ENCODE measurements at regions not wholly inside any gene's neighbourhood (a gene's known extent, or its start where the extent isn't known, plus 50 kb on each side); places are given as distances from the start of the nearest gene placed in this dataset.

DNA sequence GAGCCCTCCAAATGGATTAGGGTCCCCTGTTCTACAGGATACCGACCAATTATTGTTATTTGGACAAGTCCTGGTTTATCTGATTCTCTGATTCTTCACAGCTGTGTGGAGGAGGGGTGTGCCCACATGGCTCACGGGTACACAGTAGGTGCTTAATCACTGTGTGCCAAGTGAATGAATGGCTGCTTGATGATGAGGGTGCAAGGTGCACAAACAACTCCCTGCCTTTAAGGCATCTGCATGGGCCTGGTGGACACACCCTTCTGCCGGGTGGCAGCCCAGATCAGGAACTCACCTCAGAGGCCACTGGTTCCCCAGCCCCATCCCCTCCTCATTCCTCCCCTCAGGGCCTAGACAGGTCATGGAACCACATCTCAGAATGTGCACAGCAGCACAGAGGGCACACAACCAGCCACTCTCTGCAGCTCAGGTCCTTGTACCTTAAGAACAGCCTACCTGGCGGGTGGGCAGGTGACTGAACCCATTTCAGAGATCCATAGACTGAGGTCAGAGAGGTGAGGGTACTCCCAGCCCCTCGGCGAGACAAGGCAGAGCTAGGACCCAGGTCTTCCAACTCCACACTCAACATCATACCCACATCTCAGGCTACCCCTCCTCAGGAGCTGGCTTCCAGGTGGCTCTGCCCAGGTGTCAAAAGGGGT is 50.3 kb downstream of the SHANK2 start:
- no peak for DNase-seq (ENCODE audit: low read depth)

DNA sequence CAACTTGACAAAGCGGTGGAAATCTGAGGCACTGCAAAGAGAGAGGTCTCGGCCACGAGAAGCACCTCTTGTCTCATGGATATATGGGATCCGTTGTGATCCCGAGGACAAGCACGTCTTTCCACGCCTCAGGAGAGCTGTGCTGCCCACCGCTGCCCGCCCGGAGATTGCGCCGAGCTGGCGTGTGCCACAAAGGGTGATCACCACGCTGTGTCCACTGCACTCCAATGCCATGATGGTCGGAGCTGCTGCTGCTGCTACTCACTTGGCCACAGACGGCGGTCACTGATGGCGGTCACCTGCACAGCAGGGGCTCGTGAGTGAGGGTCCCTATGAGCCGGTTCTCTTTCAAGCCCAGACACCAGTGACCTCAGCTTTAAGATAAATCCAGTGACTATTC is 51.1 kb downstream of the SHANK2 start:
- no peak for DNase-seq (ENCODE audit: low read depth)

DNA sequence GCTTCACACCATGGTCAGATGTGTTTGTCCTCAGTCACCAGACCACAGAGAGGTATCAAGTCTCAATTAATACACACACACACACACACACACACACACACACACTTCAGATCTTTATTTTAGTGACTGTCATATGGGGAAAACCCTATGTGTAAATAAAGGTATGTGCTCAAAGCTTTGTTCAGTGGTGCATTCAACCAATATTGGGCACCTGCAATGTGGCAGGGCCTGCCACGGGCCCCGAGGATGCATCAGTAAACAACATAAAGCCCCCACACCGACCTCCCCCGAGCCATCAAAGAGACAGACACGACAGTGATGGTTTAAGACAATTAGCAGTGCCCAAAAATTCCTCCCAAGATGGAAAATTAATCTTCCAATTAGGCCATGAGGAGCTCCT is 51.6 kb downstream of the SHANK2 start:
- no peak for DNase-seq (ENCODE audit: low read depth)

DNA sequence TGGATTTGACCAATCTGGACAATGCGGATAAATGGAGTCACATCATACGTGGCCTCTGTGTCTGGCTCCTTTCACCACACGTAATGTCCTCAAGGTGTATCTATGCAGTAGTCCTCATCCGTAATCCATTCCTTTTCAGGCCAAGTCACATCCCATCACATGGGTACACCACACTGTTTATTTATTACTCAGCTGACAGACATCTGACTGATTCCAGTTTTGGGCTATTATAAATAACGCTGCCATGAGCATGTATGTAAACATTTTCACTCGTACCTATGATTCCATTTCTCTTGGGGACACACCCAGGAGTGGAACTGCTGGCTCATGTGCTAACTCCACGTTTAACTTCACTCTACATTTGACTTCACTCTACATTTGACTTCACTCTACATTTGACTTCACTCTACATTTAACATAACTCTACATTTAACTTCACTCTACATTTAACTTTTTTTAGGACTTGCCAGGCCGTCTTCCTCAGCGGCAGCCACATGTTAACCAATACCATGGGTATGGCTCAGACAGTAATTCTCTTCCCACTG is 52.1 kb downstream of the SHANK2 start:
- DNase-seq (ENCODE audit: low read depth) = no peak

GRCh38 chr11:71199226-71199820 is 53.1 kb downstream of the SHANK2 start:
- DNase-seq (ENCODE audit: low read depth) = no peak

GRCh38 chr11:71198823-71199165 is 53.6 kb downstream of the SHANK2 start:
- no peak for DNase-seq (ENCODE audit: low read depth)

- no peak for DNase-seq (ENCODE audit: low read depth)
Measured at GRCh38 chr11:71198141-71198822, 54.1 kb downstream of the SHANK2 start.

- no peak for DNase-seq (ENCODE audit: low read depth)
Measured at GRCh38 chr11:71197096-71197495, 55.3 kb downstream of the SHANK2 start.

DNA sequence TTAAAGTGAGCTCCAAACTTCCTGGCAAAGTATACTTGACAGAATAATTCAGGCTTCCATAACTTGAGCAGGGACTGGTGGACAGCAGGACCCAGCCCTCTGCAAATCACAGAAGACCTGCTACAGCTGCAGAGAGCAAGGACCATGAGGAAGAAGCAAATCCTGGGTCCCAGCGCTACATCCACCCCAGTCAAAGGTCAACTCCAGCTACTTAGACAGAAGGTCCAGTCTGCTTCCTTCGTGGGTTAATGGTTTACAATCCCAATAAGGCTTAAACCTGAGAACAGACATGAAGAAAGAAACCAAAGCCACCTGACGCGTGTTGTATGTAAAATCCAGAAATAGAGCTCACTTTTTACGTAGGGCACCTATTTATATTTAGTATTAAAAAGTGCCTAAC is 57.7 kb downstream of the SHANK2 start:
- no peak for DNase-seq (ENCODE audit: low read depth)

DNA sequence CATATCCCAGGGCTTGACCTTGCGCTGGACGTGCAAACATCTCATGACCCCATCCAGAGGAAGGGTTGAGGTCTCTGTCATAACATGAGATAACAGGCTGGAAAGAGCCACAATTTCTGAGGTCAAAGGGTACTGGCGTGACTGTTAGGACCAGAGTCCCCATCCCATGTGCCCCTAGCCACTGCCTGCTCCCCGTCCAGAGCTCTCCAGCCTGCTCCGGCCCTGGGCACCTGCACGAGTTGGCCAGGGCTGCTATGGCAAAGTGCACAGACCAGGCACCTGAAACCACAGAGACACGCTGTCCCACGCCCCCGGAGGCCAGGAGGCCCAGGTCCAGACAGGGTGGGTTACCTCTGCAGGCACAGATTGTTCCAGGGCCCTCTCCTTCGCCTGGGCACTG is 58.9 kb downstream of the SHANK2 start:
- DNase-seq (ENCODE audit: low read depth) = no peak

DNA sequence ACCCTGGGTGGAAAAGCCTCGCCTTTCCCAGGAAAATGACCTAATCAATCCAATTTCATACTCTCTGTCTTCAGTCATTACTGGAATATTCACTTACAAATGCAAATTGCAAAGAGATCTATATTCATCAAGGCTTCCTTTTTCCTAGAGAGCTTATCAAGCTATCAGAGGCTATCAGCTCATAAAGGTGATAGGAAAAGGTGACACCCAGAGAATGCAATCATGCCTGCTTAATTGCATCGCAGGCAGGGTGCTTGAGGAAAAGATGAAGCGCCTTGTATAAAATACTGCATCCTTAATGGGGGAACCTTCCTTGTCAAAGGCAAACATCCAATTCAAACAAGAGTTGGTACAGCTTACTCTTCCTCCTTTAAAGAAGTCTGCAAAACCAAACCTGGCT is 59.7 kb downstream of the SHANK2 start:
- no peak for DNase-seq (ENCODE audit: low read depth)

DNA sequence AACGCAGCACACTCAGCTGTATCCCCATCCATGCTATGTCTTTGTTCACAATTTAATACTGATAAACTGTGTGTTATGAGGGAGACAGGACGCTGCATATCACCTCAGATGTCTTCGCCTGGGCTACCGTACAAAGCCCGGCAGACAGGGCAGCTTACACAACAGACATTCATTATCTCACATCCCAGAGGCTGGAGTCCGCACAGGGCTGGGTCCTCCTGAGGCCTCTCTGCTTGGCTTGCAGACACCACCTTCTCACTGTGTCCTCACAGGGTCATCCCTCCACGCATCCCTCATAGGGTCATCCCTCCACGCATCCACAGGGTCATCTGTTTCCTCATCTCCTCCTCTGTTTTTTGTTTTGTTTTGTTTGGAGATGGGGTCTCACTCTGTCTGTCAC is 61.2 kb downstream of the SHANK2 start:
- DNase-seq (ENCODE audit: low read depth) = no peak

GRCh38 chr11:71190551-71190950 is 61.8 kb downstream of the SHANK2 start:
- no peak for DNase-seq (ENCODE audit: low read depth)

DNA sequence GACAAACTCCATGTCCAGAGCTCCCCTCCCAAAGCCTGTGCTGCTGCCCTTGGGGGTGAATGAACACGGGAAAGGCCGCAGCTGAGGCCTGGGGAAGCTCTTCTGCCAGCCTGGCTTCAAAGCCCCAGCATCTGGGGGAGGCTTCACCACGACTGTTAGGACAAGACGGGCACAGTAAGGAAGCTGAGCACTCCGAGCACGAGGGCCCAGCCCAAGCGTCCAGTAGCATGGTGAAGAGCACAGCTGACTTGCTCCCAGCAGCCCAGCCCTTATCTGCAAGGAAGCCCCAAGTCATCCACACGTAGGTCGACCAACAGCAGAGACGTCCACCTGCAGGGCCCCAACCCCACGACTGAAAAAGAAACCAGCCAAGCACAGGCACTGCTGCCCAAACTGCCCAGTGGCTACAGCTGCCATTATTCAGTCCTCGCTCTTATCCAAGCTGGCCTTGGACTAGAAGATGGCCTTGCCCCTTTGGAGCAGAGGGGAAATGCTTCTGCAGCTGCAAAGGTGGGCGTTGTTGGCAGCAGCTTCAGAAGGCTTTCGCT is 62.5 kb downstream of the SHANK2 start:
- no peak for DNase-seq (ENCODE audit: low read depth)

- DNase-seq (ENCODE audit: low read depth) = no peak
Measured at GRCh38 chr11:71188886-71189767, 63.2 kb downstream of the SHANK2 start.

DNA sequence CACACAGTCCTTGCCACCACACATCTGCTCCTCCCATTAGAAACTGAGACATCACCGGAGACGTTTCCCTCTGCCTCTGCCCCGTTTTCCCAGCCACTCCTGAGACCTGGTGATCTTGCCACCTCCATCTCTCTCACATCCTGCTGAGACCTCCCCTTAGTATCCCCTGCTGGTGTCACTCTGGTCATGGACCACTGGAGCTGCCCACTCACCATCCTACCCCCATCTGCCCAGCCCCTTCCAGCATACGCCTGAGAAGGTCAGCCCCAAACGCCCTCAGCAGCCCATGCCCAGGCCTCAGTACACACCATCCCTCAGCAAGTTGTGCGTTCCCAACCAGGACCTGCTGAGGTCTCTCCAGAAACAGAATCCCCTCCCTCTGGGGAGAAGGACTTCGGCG is 64.3 kb downstream of the SHANK2 start:
- no peak for DNase-seq (ENCODE audit: low read depth)

GRCh38 chr11:71186806-71187205 is 65.6 kb downstream of the SHANK2 start:
- no peak for DNase-seq (ENCODE audit: low read depth)

GRCh38 chr11:71185411-71185810 is 67.0 kb downstream of the SHANK2 start:
- DNase-seq (ENCODE audit: low read depth) = no peak

DNA sequence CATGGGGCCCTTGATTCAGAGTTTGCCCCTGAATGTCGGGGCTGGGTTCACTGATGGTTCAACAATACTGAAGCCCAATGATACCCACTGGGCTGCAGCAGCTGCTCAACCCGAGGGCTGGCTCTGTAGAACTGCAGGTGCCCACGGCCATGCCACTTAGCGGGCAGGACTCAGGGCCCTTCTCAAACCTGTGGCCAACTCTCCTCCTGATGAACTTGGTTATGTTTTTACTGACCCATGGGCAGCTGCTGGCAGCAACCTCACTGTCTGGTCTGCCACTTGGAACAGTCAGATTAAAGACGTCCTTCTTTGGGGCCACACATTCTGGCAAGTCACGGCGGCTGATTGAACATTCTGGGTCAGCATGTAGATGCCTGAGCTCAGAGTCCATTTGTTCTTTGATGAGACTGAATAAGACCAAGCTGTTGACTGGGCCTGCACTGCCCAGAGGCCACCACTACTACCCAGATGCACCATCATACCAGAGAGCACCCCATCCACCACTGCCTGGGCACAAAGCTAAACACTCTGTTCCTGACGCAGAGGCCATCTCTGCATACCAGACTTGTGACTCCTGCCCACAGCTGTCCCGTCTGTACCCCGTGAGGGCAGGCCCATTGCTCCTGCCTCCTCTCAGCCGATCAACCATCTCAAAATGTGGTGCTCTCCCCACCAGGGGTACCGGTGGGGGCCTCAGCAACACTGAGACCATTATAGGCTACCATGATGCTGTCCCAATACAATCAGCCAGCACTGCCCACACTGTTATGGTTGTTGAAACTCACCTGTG is 67.8 kb downstream of the SHANK2 start:
- DNase-seq (ENCODE audit: low read depth) = no peak

- no peak for DNase-seq (ENCODE audit: low read depth)
Measured at GRCh38 chr11:71183878-71184277, 68.5 kb downstream of the SHANK2 start.
